Stomach (tissue), 8 donors: ENCODE measurements at regions not wholly inside any gene's neighbourhood (a gene's known extent, or its start where the extent isn't known, plus 50 kb on each side); places are given as distances from the start of the nearest gene placed in this dataset.

Experiments used
- DNase-seq, 2 donors: peaks; one replicate each; pipeline versions ENCODE4 v3.0.0 to v3.0.0-alpha.2; 2013 to 2019
- H3K27ac ChIP-seq, 5 donors: fragments of 200-600 bp in 4 of 5; sonication (generic) in 4 of 5; one replicate each; pipeline ENCODE4 v1.5.1; 2013 to 2019; ENCODE audit warnings: mild to moderate bottlenecking in 1 of 5, moderate library complexity in 1 of 5
- H3K27me3 ChIP-seq, 3 donors: fragments of 200-600 bp; sonication (generic); one replicate each; pipeline ENCODE4 v1.5.1; 2017 to 2019; ENCODE audit warnings: mixed run types in 1 of 3
- H3K36me3 ChIP-seq, 4 donors: fragments of 200-600 bp; sonication (generic); 1 replicate in 3 of 4; 2 replicates in 1 of 4; pipeline ENCODE4 v1.5.1; 2016 to 2019
- H3K4me1 ChIP-seq, 4 donors: fragments of 200-600 bp; sonication (generic); one replicate each; pipeline ENCODE4 v1.5.1; 2016 to 2019
- H3K4me3 ChIP-seq, 4 donors: fragments of 200-600 bp; sonication (generic) in 3 of 4; one replicate each; pipeline ENCODE4 v1.5.1; 2016 to 2019; ENCODE audit warnings: mild to moderate bottlenecking in 1 of 4
- H3K9me3 ChIP-seq, 4 donors: fragments of 200-600 bp; sonication (generic); one replicate each; pipeline ENCODE4 v1.5.1; 2016 to 2019
- EP300 ChIP-seq: sonication (generic); formaldehyde crosslinking; IDR thresholded peaks from one replicate; pipeline ENCODE4 v1.6.1; 2017; ENCODE audit warnings: antibody characterized with exemption
- POLR2A ChIP-seq, 4 donors: fragments of 450-650 bp; IDR thresholded peaks; one replicate each; pipeline ENCODE4 v1.6.1; 2016; ENCODE audit warnings: antibody characterized with exemption in 4 of 4, control low read depth in 2 of 4, mild to moderate bottlenecking in 1 of 4, moderate library complexity in 1 of 4
- POLR2AphosphoS5 ChIP-seq, 3 donors: sonication (generic); formaldehyde crosslinking; IDR thresholded peaks; one replicate each; pipeline ENCODE4 v1.6.1; 2016; ENCODE audit warnings: antibody characterized with exemption in 3 of 3
- WGBS, 5 donors: extraction: QIAGEN DNeasy Blood & Tissue Kit in 3 of 5; methylation state at CpG; one replicate each; pipeline versions ENCODE4 v1.1.5 to v1.1.7; 2013 to 2018; 5-methylcytosine and 5-hydroxymethylcytosine counted together
- intact Hi-C: fragments of 100-400 bp; cut with DNase I; formaldehyde crosslinking; loops from one replicate; pipeline ENCODE4 v1.15.1; 2023; ENCODE audit warnings: low total_unique reads
- TF ChIP-seq, protein P1 (sequence below), 7 experiments: fragments of 450-650 bp in 4 of 7; fragments of 200-600 bp in 3 of 7; sonication (generic) in 3 of 7; IDR thresholded peaks; one replicate each; pipeline ENCODE4 v1.5.1; 2016 to 2019; ENCODE audit warnings: antibody characterized with exemption in 7 of 7, control low read depth in 2 of 7, mild to moderate bottlenecking in 1 of 7
- donor health status: healthy with polysubstance abuse.
- donor health status: Bipolar disorder and iron deficiency.
- donor health status: healthy.

GRCh38 chr18:22836932-22837331 lies 96.2 kb upstream of the RBBP8 start:
- intact Hi-C loops, result no loop called here
- no peak overlapping the region for H3K4me3 ChIP-seq

DNA sequence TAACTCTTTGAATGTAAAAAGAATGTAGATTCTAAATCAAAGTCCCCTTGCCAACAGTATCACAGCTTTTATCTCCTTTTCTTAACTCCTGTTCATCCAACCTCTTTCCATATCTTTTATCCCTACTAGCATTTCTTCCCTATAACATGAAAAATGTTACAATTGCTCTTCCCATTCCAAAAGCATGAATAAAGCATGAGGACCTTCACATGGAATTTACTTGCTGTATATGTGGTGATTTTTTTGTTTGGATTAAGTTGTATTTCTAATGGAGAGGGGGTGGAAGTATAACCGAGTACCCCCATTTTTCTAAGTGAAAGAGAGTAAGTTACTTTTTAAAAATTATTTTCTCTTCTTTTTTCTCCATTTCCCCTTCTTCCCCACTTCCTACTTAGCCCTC lies 94.9 kb upstream of the RBBP8 start:
- 86 to 98% (median 91%) methylated on average over 1 of the region's 1 CpG for WGBS, 5 donors
- no peak for TF ChIP-seq EP300
- no peak for TF ChIP-seq POLR2AphosphoS5 (IDR thresholded peaks at IDR 0.05)
- TF ChIP-seq, protein P1, sequence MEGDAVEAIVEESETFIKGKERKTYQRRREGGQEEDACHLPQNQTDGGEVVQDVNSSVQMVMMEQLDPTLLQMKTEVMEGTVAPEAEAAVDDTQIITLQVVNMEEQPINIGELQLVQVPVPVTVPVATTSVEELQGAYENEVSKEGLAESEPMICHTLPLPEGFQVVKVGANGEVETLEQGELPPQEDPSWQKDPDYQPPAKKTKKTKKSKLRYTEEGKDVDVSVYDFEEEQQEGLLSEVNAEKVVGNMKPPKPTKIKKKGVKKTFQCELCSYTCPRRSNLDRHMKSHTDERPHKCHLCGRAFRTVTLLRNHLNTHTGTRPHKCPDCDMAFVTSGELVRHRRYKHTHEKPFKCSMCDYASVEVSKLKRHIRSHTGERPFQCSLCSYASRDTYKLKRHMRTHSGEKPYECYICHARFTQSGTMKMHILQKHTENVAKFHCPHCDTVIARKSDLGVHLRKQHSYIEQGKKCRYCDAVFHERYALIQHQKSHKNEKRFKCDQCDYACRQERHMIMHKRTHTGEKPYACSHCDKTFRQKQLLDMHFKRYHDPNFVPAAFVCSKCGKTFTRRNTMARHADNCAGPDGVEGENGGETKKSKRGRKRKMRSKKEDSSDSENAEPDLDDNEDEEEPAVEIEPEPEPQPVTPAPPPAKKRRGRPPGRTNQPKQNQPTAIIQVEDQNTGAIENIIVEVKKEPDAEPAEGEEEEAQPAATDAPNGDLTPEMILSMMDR (IDR thresholded peaks at IDR 0.05), result no peak
- no peak for TF ChIP-seq POLR2A (IDR thresholded peaks at IDR 0.05)
- H3K27ac ChIP-seq, result no peak overlapping the region
- H3K4me3 ChIP-seq, result no peak overlapping the region
- H3K4me1 ChIP-seq, result no peaks in the 10 kb centered on the region
- intact Hi-C loops, result no loop called here
- H3K27me3 ChIP-seq, result no peaks in the 10 kb centered on the region
- H3K36me3 ChIP-seq, result no peaks in the 10 kb centered on the region
- H3K9me3 ChIP-seq, result no peaks in the 10 kb centered on the region
- no peak for DNase-seq

More at GRCh38 chr18:22836932-22837331, 96.2 kb upstream of the RBBP8 start:
- H3K9me3 ChIP-seq, result no peaks in the 10 kb centered on the region
- H3K27me3 ChIP-seq, result no peaks in the 10 kb centered on the region
- no peaks in the 10 kb centered on the region for H3K36me3 ChIP-seq
- H3K4me1 ChIP-seq, result no peaks in the 10 kb centered on the region
- TF ChIP-seq, protein P1 (IDR thresholded peaks at IDR 0.05), result no peak
- TF ChIP-seq POLR2A (IDR thresholded peaks at IDR 0.05) (no peak), EP300 (no peak), POLR2AphosphoS5 (IDR thresholded peaks at IDR 0.05) (no peak)
- H3K27ac ChIP-seq, result no peak overlapping the region
- DNase-seq, result no peak

- Histone ChIP-seq H3K4me3 (no peak overlapping the region), H3K4me1 (no peaks in the 10 kb centered on the region), H3K27me3 (no peaks in the 10 kb centered on the region), H3K36me3 (no peaks in the 10 kb centered on the region), H3K27ac (no peak overlapping the region), H3K9me3 (no peaks in the 10 kb centered on the region)
- intact Hi-C loops, result no loop called here
- no peak for DNase-seq
- TF ChIP-seq EP300 (no peak), POLR2AphosphoS5 (IDR thresholded peaks at IDR 0.05) (no peak), POLR2A (IDR thresholded peaks at IDR 0.05) (no peak)
- TF ChIP-seq, protein P1 (IDR thresholded peaks at IDR 0.05), result no peak
- WGBS, 5 donors, result 30 to 38% (median 35%) methylated on average over 7 of the region's 7 CpGs
These were observed 94.4 kb upstream of the RBBP8 start for GRCh38 chr18:22838639-22839277.

DNA sequence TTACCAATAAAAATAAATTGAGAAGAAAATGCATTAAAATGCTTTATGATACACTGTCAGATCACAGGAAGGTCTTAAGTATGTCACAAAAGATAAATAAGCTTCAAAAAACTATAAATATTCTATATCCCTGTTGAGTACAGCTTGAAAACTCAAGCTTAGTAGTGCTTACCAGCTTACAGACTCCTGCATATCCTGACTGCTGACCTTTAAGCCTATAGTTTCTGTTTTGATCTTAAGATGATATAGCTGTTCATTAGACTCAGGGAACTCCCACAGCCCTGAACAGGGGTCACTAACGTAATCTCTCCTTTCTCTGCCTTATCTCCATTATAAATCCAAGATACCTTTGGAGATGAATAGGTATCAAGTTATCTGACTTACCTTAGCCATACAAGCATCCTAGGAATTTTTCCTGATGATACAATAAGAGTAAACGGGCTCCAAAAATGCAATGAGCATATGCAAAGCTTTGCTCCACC lies 93.7 kb upstream of the RBBP8 start:
- 36 to 59% (median 42%) methylated on average over 2 of the region's 2 CpGs for WGBS, 5 donors
- Histone ChIP-seq H3K4me3 (no peak overlapping the region), H3K4me1 (no peaks in the 10 kb centered on the region), H3K36me3 (no peaks in the 10 kb centered on the region), H3K27ac (no peak overlapping the region), H3K27me3 (no peaks in the 10 kb centered on the region), H3K9me3 (no peaks in the 10 kb centered on the region)
- intact Hi-C loops, result no loop called here
- no peak for DNase-seq
- TF ChIP-seq POLR2A (IDR thresholded peaks at IDR 0.05) (no peak), EP300 (no peak), POLR2AphosphoS5 (IDR thresholded peaks at IDR 0.05) (no peak)
- TF ChIP-seq, protein P1 (IDR thresholded peaks at IDR 0.05), result no peak
